ENCODE measurements at regions not wholly inside any gene's neighbourhood (a gene's known extent, or its start where the extent isn't known, plus 50 kb on each side); places are given as distances from the start of the nearest gene placed in this dataset.
"Not testable (repeated sequence)": the region's sequence is repeated elsewhere in the genome, so short reads cannot be mapped to it uniquely, and the experiment has no call there.

GRCh38 chr19:31039151-31039550, 310.1 kb downstream of the TSHZ3 start:
- H3K9me3 Mint-ChIP-seq = no peaks in the 10 kb centered on the region
- H3K4me3 Mint-ChIP-seq = no peak overlapping the region
- no peak overlapping the region for H3K27ac Mint-ChIP-seq
- CTCF ChIA-PET = no interaction called here
- H3K27me3 Mint-ChIP-seq = no peaks in the 10 kb centered on the region
- H3K4me1 Mint-ChIP-seq = no peaks in the 10 kb centered on the region
- no peak for DNase-seq
- no peaks in the 10 kb centered on the region for H3K36me3 Mint-ChIP-seq

DNA sequence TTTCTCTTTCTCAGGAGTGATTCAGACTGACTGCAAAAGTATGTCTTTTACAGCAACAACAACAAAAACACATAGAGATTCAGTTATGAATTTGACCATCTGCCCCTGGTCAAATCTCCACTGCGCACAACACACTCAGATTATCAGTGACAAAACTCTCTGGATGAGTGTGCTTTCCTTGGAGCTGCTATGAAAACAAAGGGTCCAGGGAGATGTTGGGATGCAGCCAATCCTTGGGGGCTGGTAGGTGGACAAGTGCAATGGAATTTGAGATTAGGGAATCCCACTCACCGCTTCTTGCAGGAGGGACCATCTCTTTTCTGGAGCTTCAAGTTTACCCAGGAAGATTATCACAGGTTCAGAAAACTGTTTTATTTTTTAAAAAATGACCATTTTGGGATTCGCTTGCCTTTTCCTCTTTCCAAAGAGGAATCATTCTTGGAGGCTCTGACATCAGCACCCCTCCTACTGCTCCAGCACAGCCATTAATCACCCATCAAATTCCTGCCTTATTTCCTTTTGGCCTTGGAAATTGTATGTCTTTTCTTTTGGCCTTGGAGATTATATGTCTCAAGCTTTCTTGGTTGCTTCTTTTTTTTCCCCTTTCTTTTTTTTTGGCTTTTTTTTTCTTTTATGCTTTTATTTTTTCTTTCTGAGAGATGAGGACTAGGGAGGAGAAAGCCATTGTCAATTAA, 311.8 kb downstream of the TSHZ3 start:
- CTCF ChIA-PET = no interaction called here
- H3K9me3 Mint-ChIP-seq = no peaks in the 10 kb centered on the region
- no peaks in the 10 kb centered on the region for H3K4me1 Mint-ChIP-seq
- no peak overlapping the region for H3K27ac Mint-ChIP-seq
- no peak for DNase-seq
- H3K27me3 Mint-ChIP-seq = no peaks in the 10 kb centered on the region
- H3K4me3 Mint-ChIP-seq = no peak overlapping the region
- H3K36me3 Mint-ChIP-seq = no peaks in the 10 kb centered on the region

- DNase-seq, H3K27ac Mint-ChIP-seq, CTCF ChIA-PET, H3K4me3 Mint-ChIP-seq, H3K36me3 Mint-ChIP-seq, H3K27me3 Mint-ChIP-seq, H3K9me3 Mint-ChIP-seq, H3K4me1 Mint-ChIP-seq: not testable (repeated sequence)
Observed at GRCh38 chr19:31031455-31031854, 317.8 kb downstream of the TSHZ3 start.

DNA sequence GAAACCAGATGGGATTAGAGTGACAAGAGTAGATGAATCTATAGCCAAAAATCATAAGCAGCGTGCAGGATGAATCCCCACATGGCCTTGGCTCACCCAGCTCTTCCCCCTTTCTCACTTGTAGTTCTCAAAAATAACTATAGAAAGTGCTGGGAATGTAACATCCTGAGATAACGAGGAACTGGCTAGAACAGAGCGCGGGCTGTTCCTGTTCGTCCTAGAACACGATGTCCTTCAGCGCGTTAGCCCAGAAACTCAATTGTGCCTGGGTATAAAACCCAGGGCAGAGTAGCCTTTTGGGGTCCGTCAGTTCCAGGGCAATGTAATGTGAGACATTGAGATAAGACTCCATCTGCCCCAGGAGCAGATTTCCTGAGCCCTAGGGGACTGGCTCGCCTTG, 326.2 kb downstream of the TSHZ3 start:
- Mint-ChIP-seq H3K4me3 (no peak overlapping the region), H3K9me3 (no peaks in the 10 kb centered on the region), H3K4me1 (no peaks in the 10 kb centered on the region), H3K27ac (no peak overlapping the region), H3K36me3 (no peaks in the 10 kb centered on the region), H3K27me3 (no peaks in the 10 kb centered on the region)
- DNase-seq = no peak
- CTCF ChIA-PET = no interaction called here

DNA sequence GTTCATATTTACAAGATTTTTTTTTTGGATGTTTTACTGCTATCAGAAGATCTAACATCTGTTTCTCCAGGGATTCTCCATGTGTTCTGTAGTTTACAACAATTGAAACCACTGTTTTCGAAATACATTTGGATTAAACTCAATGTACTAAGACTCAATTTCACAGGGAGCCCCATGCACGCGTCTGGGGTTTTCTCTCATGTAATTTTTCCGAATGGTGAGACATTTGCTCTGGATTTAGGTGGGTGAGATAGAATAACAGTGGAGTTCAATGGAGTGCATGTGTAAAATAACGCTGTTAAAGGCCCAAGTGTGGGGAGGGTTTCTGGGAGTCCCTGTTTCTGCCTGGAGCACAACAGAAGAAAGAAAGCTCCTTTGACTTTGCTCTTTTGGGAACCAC, 330.3 kb downstream of the TSHZ3 start:
- H3K9me3 Mint-ChIP-seq = no peaks in the 10 kb centered on the region
- H3K36me3 Mint-ChIP-seq = no peaks in the 10 kb centered on the region
- no peak for DNase-seq
- no peak overlapping the region for H3K4me3 Mint-ChIP-seq
- H3K27ac Mint-ChIP-seq = no peak overlapping the region
- CTCF ChIA-PET = interaction anchor here (0.6 kb wide), 1 partner anchor 63 kb away, joined by 3 read pairs; no protein-coding TSS in a partner anchor
- H3K4me1 Mint-ChIP-seq = no peaks in the 10 kb centered on the region
- no peaks in the 10 kb centered on the region for H3K27me3 Mint-ChIP-seq

- no peak overlapping the region for H3K4me3 Mint-ChIP-seq
- CTCF ChIA-PET = no interaction called here
- no peaks in the 10 kb centered on the region for H3K4me1 Mint-ChIP-seq
- H3K27me3 Mint-ChIP-seq = no peaks in the 10 kb centered on the region
- DNase-seq = no peak
- H3K9me3 Mint-ChIP-seq = no peaks in the 10 kb centered on the region
- H3K27ac Mint-ChIP-seq = no peak overlapping the region
- H3K36me3 Mint-ChIP-seq = no peaks in the 10 kb centered on the region
Observed at GRCh38 chr19:31015778-31016177, 333.5 kb downstream of the TSHZ3 start.

- Mint-ChIP-seq H3K4me1 (no peaks in the 10 kb centered on the region), H3K36me3 (no peaks in the 10 kb centered on the region), H3K27me3 (no peaks in the 10 kb centered on the region), H3K27ac (no peak overlapping the region), H3K9me3 (no peaks in the 10 kb centered on the region), H3K4me3 (no peak overlapping the region)
- DNase-seq = no peak
- CTCF ChIA-PET = no interaction called here
Observed at GRCh38 chr19:31014668-31015067, 334.6 kb downstream of the TSHZ3 start.

DNA sequence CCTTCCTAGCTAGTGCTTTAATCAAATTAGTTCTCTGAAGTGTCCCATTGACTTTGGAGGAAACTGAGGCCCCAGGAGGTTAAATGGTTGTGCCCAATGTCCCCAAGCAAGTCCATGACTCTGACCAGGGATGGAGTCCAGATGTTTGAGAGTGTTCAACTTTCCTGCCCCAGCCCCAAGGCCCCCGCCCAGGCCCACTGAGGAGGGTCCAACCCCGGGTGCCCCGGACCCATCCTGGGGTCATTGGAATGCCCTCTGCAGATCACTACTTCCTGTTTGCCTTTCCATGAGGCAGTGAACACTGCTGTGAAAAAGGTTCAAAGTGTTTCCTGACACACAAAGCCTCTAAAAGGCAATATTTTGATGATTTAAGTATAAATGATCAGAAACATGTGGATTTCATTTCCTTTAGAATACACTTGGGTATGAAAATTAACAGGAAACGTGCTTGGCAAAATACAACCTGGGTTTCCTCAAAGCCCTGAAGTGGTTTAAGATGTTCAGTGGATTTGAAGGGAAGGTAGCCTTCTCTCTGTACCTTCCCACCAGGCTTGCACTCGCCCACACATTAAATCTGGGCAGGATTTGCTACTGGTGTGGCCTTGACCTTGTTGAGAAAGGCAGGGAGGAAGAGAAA, 335.7 kb downstream of the TSHZ3 start:
- no peak overlapping the region for H3K27ac Mint-ChIP-seq
- no peak for DNase-seq
- no peak overlapping the region for H3K4me3 Mint-ChIP-seq
- no peaks in the 10 kb centered on the region for H3K9me3 Mint-ChIP-seq
- no peaks in the 10 kb centered on the region for H3K36me3 Mint-ChIP-seq
- no peaks in the 10 kb centered on the region for H3K27me3 Mint-ChIP-seq
- CTCF ChIA-PET = no interaction called here
- H3K4me1 Mint-ChIP-seq = no peaks in the 10 kb centered on the region

DNA sequence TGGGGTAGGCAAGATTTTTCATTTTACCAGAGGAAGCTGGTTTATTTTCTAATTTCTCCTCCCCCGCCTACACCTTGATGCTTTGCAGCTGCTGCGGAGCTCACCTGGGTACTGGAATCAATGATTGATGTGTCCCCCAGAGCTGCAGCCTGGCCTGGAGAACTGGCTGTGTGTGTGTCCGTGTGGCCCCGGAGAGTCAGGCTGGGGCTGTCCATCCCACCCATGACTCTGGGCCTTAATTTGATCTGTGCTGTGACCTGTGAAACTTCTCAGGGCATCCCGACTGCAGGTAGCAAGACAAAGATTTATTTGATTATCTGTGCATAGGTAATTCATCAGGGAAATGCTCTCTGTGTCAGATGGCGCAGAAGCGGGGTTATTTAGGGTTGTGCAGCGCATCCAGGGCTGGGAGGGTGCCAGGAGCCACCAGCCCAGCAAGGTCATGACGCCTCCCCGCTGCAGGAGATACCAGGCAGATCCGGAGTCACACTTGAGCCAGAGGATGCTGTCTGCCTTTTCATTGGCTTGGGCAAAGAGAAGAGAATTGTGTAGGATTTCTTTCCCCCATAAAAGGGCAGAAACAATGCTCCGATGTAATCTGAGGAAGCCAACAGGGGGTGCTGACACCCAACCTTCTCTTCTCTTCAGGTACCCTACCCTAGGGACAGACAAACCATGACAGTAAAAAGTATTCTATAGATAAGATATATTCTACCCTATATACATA, 346.6 kb downstream of the TSHZ3 start:
- CTCF ChIA-PET = no interaction called here
- Mint-ChIP-seq H3K27ac (no peak overlapping the region), H3K4me3 (no peak overlapping the region), H3K27me3 (no peaks in the 10 kb centered on the region), H3K36me3 (no peaks in the 10 kb centered on the region), H3K4me1 (no peaks in the 10 kb centered on the region), H3K9me3 (peaks cover 7% of the 10 kb centered on the region)
- DNase-seq = no peak

- Mint-ChIP-seq H3K36me3 (no peaks in the 10 kb centered on the region), H3K27ac (no peak overlapping the region), H3K4me3 (no peak overlapping the region), H3K4me1 (no peaks in the 10 kb centered on the region), H3K27me3 (no peaks in the 10 kb centered on the region), H3K9me3 (peaks cover 6% of the 10 kb centered on the region)
- DNase-seq = no peak
- CTCF ChIA-PET = no interaction called here
Observed at GRCh38 chr19:31001991-31002390, 347.2 kb downstream of the TSHZ3 start.

GRCh38 chr19:31000913-31001312, 348.3 kb downstream of the TSHZ3 start:
- no peak for DNase-seq
- no peaks in the 10 kb centered on the region for H3K4me1 Mint-ChIP-seq
- no peaks in the 10 kb centered on the region for H3K27me3 Mint-ChIP-seq
- H3K27ac Mint-ChIP-seq = no peak overlapping the region
- no peak overlapping the region for H3K4me3 Mint-ChIP-seq
- H3K36me3 Mint-ChIP-seq = no peaks in the 10 kb centered on the region
- H3K9me3 Mint-ChIP-seq = peaks cover 3% of the 10 kb centered on the region
- CTCF ChIA-PET = no interaction called here

DNA sequence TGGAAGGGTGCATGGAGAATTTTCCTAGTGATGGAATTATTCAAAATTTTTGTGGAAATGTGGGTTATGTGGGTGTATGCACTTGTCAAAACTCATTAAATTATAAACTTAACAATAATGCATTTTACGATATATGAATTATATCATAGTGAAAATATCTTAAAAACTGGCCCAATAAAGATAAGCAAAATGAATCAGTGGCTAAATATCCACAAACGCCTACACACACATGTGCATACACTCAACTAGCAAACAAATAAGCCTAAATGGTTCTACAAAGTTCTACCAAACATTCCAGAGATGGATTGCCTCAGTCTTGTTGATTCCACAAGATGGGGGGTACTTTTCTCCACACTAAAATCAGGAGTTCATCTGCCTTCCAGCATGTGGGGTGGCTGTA, 349.5 kb downstream of the TSHZ3 start:
- Mint-ChIP-seq H3K9me3 (peaks cover 3% of the 10 kb centered on the region), H3K27ac (no peak overlapping the region), H3K36me3 (no peaks in the 10 kb centered on the region), H3K4me3 (no peak overlapping the region), H3K27me3 (no peaks in the 10 kb centered on the region), H3K4me1 (no peaks in the 10 kb centered on the region)
- no peak for DNase-seq
- CTCF ChIA-PET = no interaction called here

- H3K4me3 Mint-ChIP-seq = no peak overlapping the region
Observed at GRCh38 chr19:30997222-30997621, 352.0 kb downstream of the TSHZ3 start.

GRCh38 chr19:30978639-30979038, 370.6 kb downstream of the TSHZ3 start:
- no peaks in the 10 kb centered on the region for H3K27me3 Mint-ChIP-seq

More at GRCh38 chr19:30997222-30997621, 352.0 kb downstream of the TSHZ3 start:
- CTCF ChIA-PET = no interaction called here
- Mint-ChIP-seq H3K27ac (no peak overlapping the region), H3K9me3 (no peaks in the 10 kb centered on the region), H3K36me3 (no peaks in the 10 kb centered on the region), H3K27me3 (no peaks in the 10 kb centered on the region), H3K4me1 (no peaks in the 10 kb centered on the region)
- no peak for DNase-seq

DNA sequence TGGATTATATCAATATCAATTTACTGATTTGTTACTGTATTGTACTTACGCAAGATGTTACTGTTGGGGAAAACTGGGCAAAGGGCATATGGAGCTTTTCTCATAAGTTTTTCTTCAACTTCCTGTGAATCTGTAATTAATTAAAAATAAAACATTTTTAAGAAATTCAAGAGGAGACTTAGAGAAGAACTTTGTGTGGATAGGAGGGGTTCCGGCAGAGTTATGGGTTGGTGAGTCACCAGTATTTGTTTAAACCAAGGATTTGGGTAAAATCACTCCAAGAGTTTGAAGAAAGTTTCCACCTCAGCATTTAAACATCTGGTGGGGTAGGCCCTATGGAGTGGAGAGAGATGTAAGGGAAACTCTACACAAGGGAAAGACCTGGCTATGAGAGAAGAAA, 379.6 kb downstream of the TSHZ3 start:
- no peaks in the 10 kb centered on the region for H3K36me3 Mint-ChIP-seq
- no peak overlapping the region for H3K4me3 Mint-ChIP-seq
- no peaks in the 10 kb centered on the region for H3K27me3 Mint-ChIP-seq
- no peaks in the 10 kb centered on the region for H3K9me3 Mint-ChIP-seq
- CTCF ChIA-PET = no interaction called here
- DNase-seq = no peak
- H3K4me1 Mint-ChIP-seq = no peaks in the 10 kb centered on the region
- H3K27ac Mint-ChIP-seq = no peak overlapping the region

More at GRCh38 chr19:30978639-30979038, 370.6 kb downstream of the TSHZ3 start:
- DNase-seq = no peak
- Mint-ChIP-seq H3K27ac (no peak overlapping the region), H3K9me3 (no peaks in the 10 kb centered on the region), H3K4me1 (no peaks in the 10 kb centered on the region), H3K36me3 (no peaks in the 10 kb centered on the region), H3K4me3 (no peak overlapping the region)
- CTCF ChIA-PET = no interaction called here
